Transverse colon (tissue), 4 donors: ENCODE measurements at regions not wholly inside any gene's neighbourhood (a gene's known extent, or its start where the extent isn't known, plus 50 kb on each side); places are given as distances from the start of the nearest gene placed in this dataset.

Experiments
- DNase-seq: peaks from one replicate; pipeline ENCODE4 v3.0.0-alpha.2; 2019
- H3K27ac ChIP-seq, 4 donors: fragments of 200-600 bp; sonication (generic); 2 replicates each; pipeline ENCODE4 v1.5.1; 2016 to 2018; ENCODE audit warnings: inconsistent platforms in 4 of 4
- H3K27me3 ChIP-seq: fragments of 200-600 bp; sonication (generic); 2 replicates; pipeline ENCODE4 v1.5.1; 2017; ENCODE audit warnings: inconsistent platforms
- H3K36me3 ChIP-seq, 4 donors: fragments of 200-600 bp; sonication (generic); 2 replicates each; pipeline ENCODE4 v1.5.1; 2017 to 2019; ENCODE audit warnings: inconsistent platforms in 4 of 4
- H3K4me1 ChIP-seq, 4 donors: fragments of 200-600 bp; sonication (generic); 2 replicates each; pipeline ENCODE4 v1.5.1; 2017 to 2020; ENCODE audit warnings: inconsistent platforms in 4 of 4
- H3K4me3 ChIP-seq, 4 donors: fragments of 200-600 bp; sonication (generic); 1 replicate in 1 of 4; 2 replicates in 3 of 4; pipeline versions ENCODE4 v1.5.1 to v1.6.1; 2017 to 2019; ENCODE audit warnings: inconsistent platforms in 4 of 4
- H3K9me3 ChIP-seq, 2 donors: fragments of 200-600 bp; sonication (generic); 2 replicates each; pipeline ENCODE4 v1.5.1; 2017 to 2019; ENCODE audit warnings: inconsistent platforms in 2 of 2
- CTCF ChIP-seq, 5 experiments: fragments of 200-600 bp in 3 of 5; fragments of 450-650 bp in 2 of 5; sonication (generic) in 3 of 5; IDR thresholded peaks; 1 replicate in 2 of 5; 2 replicates in 3 of 5; pipeline ENCODE4 v1.5.1; 2016 to 2017; ENCODE audit warnings: antibody characterized with exemption in 5 of 5, inconsistent platforms in 3 of 5, mild to moderate bottlenecking in 2 of 5, moderate library complexity in 1 of 5
- EP300 ChIP-seq: sonication (generic); formaldehyde crosslinking; IDR thresholded peaks from one replicate; pipeline ENCODE4 v1.6.1; 2017; ENCODE audit warnings: antibody characterized with exemption, low read depth
- POLR2A ChIP-seq: fragments of 450-650 bp; IDR thresholded peaks from one replicate; pipeline ENCODE4 v1.6.1; 2016; ENCODE audit warnings: antibody characterized with exemption, mild to moderate bottlenecking, moderate library complexity
- POLR2AphosphoS5 ChIP-seq, 3 donors: sonication (generic); formaldehyde crosslinking; IDR thresholded peaks; one replicate each; pipeline ENCODE4 v1.6.1; 2016; ENCODE audit warnings: antibody characterized with exemption in 3 of 3
- WGBS, 2 donors: methylation state at CpG; one replicate each; pipeline ENCODE4 v1.1.5; 2018; ENCODE audit warnings: low coverage in 1 of 2; 5-methylcytosine and 5-hydroxymethylcytosine counted together
- in situ Hi-C, 4 donors: fragments of 200-750 bp; cut with MboI; loops; one replicate each; pipeline versions ENCODE4 v1.15.0 to v1.15.1; 2017; ENCODE audit warnings: low sequenced_read_pairs in 3 of 4, low pct_ligation_motif_present in 1 of 4, low pct_unique_long_range_greater_than_20kb in 1 of 4
- intact Hi-C: fragments of 100-400 bp; cut with DNase I; formaldehyde crosslinking; loops from one replicate; pipeline ENCODE4 v1.15.1; 2023; ENCODE audit warnings: low total_unique reads

- Histone ChIP-seq H3K4me3 (no peak overlapping the region), H3K4me1 (no peaks in the 10 kb centered on the region), H3K27me3 (no peaks in the 10 kb centered on the region), H3K27ac (no peak overlapping the region), H3K36me3 (no peaks in the 10 kb centered on the region), H3K9me3 (no peaks in the 10 kb centered on the region)
- intact Hi-C loops, result no loop called here
- TF ChIP-seq CTCF (IDR thresholded peaks at IDR 0.05) (no peak), POLR2A (no peak), EP300 (no peak), POLR2AphosphoS5 (IDR thresholded peaks at IDR 0.05) (no peak)
- in situ Hi-C loops, result no loop called here
- no peak for DNase-seq
- 62 to 65% methylated on average over 2 to 4 of the region's 4 CpGs for WGBS, 2 donors
These were observed 269.9 kb downstream of the HLX start for GRCh38 chr1:221149111-221149510.

- in situ Hi-C loops, result no loop called here
- intact Hi-C loops, result no loop called here
- Histone ChIP-seq H3K4me3 (no peak overlapping the region), H3K9me3 (no peaks in the 10 kb centered on the region), H3K4me1 (no peaks in the 10 kb centered on the region), H3K36me3 (no peaks in the 10 kb centered on the region), H3K27me3 (no peaks in the 10 kb centered on the region), H3K27ac (no peak overlapping the region)
- 33 to 59% methylated on average over 1 of the region's 1 CpG for WGBS, 2 donors
- DNase-seq, result no peak
- no peak for TF ChIP-seq CTCF (IDR thresholded peaks at IDR 0.05)
- TF ChIP-seq EP300, result no peak
- TF ChIP-seq POLR2A, result no peak
- TF ChIP-seq POLR2AphosphoS5 (IDR thresholded peaks at IDR 0.05), result no peak
These were observed 270.4 kb downstream of the HLX start for GRCh38 chr1:221149555-221150075.

GRCh38 chr1:221150996-221151395, 271.8 kb downstream of the HLX start:
- Histone ChIP-seq H3K4me1 (no peaks in the 10 kb centered on the region), H3K9me3 (no peaks in the 10 kb centered on the region), H3K27me3 (no peaks in the 10 kb centered on the region), H3K4me3 (no peak overlapping the region), H3K27ac (no peak overlapping the region), H3K36me3 (no peaks in the 10 kb centered on the region)
- intact Hi-C loops, result no loop called here
- no peak for TF ChIP-seq CTCF (IDR thresholded peaks at IDR 0.05)
- TF ChIP-seq POLR2A, result no peak
- no peak for TF ChIP-seq EP300
- no peak for TF ChIP-seq POLR2AphosphoS5 (IDR thresholded peaks at IDR 0.05)
- DNase-seq, result no peak
- in situ Hi-C loops, result no loop called here

GRCh38 chr1:221154932-221155331, 275.7 kb downstream of the HLX start:
- 88% methylated on average over 1 of the region's 1 CpG; no CpG with 5 or more reads in 1 of the 2 donors for WGBS, 2 donors
- intact Hi-C loops, result no loop called here
- Histone ChIP-seq H3K27me3 (no peaks in the 10 kb centered on the region), H3K9me3 (no peaks in the 10 kb centered on the region), H3K36me3 (no peaks in the 10 kb centered on the region), H3K4me3 (no peak overlapping the region), H3K27ac (no peak overlapping the region), H3K4me1 (no peaks in the 10 kb centered on the region)
- in situ Hi-C loops, result no loop called here
- TF ChIP-seq CTCF (IDR thresholded peaks at IDR 0.05), result no peak
- TF ChIP-seq POLR2AphosphoS5 (IDR thresholded peaks at IDR 0.05), result no peak
- no peak for TF ChIP-seq POLR2A
- no peak for TF ChIP-seq EP300
- no peak for DNase-seq
